Neural cell (in vitro differentiated cells): ENCODE measurements at regions not wholly inside any gene's neighbourhood (a gene's known extent, or its start where the extent isn't known, plus 50 kb on each side); places are given as distances from the start of the nearest gene placed in this dataset.
A peak's percentile ranks its signal among the peaks of the same experiment; 100 is the strongest.

Experiments
- EP300 ChIP-seq: fragments of 450-650 bp; conservative IDR thresholded peaks from 2 replicates; pipeline ENCODE4 v1.6.1; 2014; ENCODE audit warnings: antibody characterized with exemption, mild to moderate bottlenecking, moderate library complexity; ENCODE audit not compliant: poor library complexity, severe bottlenecking
- EZH2 ChIP-seq: fragments of 200-600, 300-800 bp; shearing (Covaris generic), sonication (generic); IDR thresholded peaks from 2 replicates; pipeline ENCODE4 v1.6.1; 2014; ENCODE audit warnings: antibody characterized with exemption, low read length, borderline replicate concordance, mild to moderate bottlenecking; ENCODE audit not compliant: insufficient read depth, poor library complexity, severe bottlenecking
- POLR2AphosphoS5 ChIP-seq: IDR thresholded peaks from 2 replicates; pipeline ENCODE4 v1.6.1; 2012
- TAF1 ChIP-seq: IDR thresholded peaks from 2 replicates; pipeline ENCODE4 v1.6.1; 2012; ENCODE audit warnings: low read depth
- TF ChIP-seq, protein P1 (sequence below): fragments of 450-650 bp; IDR thresholded peaks from 2 replicates; pipeline ENCODE4 v1.5.1; 2014; ENCODE audit warnings: antibody characterized with exemption, mild to moderate bottlenecking, moderate library complexity; ENCODE audit not compliant: poor library complexity, severe bottlenecking

- TF ChIP-seq, protein P1, sequence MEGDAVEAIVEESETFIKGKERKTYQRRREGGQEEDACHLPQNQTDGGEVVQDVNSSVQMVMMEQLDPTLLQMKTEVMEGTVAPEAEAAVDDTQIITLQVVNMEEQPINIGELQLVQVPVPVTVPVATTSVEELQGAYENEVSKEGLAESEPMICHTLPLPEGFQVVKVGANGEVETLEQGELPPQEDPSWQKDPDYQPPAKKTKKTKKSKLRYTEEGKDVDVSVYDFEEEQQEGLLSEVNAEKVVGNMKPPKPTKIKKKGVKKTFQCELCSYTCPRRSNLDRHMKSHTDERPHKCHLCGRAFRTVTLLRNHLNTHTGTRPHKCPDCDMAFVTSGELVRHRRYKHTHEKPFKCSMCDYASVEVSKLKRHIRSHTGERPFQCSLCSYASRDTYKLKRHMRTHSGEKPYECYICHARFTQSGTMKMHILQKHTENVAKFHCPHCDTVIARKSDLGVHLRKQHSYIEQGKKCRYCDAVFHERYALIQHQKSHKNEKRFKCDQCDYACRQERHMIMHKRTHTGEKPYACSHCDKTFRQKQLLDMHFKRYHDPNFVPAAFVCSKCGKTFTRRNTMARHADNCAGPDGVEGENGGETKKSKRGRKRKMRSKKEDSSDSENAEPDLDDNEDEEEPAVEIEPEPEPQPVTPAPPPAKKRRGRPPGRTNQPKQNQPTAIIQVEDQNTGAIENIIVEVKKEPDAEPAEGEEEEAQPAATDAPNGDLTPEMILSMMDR = no peak
- TF ChIP-seq EP300 (peak; percentile 79), POLR2AphosphoS5 (peak; percentile 61), EZH2 (no peak), TAF1 (no peak)
Observed at GRCh38 chr4:100248476-100248875, 58.2 kb upstream of the DDIT4L start.
